Activated effector memory CD4-positive, alpha-beta T cell treated with Interleukin-2 at 50 U/mL for 16 hours (primary cell): ENCODE measurements at regions not wholly inside any gene's neighbourhood (a gene's known extent, or its start where the extent isn't known, plus 50 kb on each side); places are given as distances from the start of the nearest gene placed in this dataset.

Experiments used
- DNase-seq: peaks from one replicate; pipeline ENCODE4 v3.0.0-alpha.2; 2020

DNA sequence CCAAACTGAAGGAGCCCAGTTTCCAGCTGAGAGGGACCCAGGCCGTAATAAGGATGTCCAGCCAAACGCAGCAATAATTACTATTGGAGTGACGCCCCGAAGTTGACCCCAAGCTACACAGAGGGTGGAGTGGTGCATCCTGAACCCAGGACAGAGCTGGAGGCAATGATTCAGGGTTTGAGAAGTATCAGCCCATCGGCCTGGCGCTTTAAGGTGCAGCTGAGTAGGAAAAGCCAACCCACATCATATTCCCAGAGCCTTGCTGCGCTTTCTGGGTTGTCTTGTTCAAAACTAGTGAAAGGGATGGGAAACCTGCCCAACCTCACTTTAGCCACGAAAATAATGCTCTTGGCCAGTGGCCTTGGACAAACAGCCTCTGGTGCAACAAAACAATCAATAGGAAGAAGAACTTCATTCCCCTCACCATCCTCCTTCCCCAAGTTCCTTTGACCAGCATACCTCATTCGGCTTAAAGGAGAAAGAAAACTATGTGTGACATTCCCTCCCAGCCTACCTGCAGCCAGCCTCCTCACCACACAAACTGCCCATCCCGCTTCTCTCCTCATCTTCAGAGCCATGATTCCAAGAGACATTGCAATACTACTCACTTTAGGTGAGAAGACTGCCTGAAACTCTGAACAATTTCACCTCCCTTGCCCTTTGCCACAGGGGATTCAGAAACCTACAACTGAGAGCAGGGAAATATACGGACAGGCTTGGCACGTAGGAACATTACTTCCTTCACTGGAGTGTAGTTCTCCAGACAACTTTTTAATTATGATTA is 217.2 kb upstream of the MKLN1 start:
- no peak for DNase-seq

DNA sequence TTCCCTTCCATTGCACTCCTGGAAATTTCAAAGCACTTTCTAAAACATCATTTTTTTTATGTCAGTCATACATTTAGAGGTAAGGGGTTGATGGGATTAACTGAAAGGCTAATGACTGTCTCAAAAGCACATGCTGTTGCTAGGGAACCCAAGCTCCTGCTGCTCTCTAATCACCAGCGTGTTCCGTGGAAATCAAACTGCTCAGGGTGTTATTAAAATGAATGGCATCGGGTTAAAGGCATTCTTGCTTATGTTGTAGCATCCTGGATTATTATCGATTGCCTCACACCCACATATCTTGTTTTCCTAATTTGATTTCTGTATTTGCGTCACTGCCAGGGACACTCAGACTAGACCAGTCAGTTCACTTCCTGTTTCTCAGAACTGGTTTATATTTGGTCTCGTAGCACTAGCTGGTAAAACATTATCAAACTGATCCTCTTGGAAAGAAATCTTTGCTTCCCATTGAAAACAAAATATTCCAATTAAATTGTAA is 216.5 kb upstream of the MKLN1 start:
- DNase-seq = no peak

DNA sequence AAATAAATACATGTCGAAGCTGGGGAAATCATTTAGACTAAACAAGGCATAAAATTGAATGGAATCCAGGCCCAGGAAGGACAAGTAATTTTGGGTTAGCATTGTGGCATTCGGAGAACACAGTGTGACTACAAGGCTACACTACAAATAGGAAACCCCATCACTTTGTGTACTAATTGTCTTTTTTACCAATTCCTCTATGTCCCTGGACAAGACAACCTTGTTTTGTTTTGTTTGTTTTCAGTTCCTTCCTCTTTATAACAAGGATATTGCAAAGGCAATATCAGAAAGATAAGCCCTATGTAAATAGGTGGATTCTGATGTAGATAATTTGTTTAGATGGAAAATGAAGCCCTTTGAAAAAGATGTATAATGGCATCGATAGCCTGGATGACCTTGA is 215.9 kb upstream of the MKLN1 start:
- DNase-seq = no peak

DNA sequence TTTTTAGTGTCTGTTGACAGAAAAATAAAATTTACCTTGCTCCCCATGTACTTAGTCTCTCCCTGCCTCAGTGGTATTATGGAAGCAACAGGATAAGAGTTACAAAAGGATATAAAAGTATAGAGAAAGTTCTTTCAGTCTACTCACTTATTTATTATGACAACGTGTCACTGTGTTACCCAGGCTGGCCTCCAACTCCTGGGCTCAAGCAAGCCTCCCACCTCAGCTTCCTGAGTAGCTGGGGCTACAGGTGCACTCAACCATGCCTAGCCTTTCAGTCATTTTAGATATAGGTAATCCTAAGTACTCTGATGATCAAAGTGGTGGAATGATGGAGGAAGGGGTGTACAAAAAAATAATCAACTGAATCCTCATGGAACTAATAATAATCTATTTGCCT is 215.2 kb upstream of the MKLN1 start:
- DNase-seq = no peak

DNA sequence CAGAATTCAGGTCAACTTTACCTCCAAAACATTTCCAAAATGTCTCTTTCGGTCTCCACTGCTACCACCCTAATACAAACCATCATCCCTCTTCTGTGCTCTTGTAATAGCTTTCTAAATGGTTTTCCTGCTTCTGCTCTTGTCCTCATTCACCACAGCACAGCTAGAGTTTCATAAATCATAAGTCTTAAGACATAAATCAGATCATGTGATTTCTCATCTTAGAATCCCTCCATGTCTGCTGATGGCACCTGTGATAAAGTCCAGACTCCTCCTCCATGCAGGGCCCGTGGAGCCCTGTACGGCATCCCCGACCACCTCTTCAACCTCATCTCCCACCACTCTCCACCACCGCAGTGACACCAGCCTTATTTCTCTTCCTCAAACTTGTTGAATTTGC is 212.3 kb upstream of the MKLN1 start:
- no peak for DNase-seq

DNA sequence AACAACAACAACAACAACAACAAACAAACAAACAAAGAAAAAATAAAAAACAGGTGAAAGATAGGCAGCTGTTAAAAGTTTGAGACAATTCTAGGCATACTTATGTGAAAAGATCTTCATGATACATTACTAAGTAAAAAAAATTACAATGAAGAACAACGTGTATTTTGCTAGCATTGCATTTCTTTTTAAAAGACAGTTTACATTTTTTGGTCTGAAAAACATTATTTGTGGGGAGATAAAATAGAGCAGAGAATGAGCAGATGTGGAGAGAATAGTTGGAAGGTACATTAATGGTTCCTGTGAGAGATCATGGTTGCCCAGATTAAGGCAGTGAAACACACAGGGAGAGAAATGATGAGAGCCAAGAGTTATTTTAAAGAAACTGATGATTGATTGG is 210.2 kb upstream of the MKLN1 start:
- DNase-seq = no peak

DNA sequence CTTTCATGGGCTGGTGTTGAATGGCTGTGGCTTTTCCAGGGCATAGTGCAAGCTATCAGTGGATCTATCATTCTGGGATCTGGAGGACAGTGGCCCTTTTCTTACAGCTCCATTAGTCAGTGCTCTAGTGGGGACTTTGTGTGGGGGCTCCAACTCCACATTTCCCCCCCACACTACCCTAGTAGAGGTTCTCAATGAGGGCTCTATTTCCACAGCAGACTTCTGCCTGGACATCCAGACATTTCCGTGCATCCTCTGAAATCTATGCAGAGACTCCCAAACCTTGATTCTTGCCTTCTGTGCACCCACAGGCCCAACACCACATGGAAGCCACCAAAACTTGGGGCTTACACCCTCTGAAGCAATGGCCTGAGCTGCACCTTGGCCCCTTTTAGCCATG is 208.3 kb upstream of the MKLN1 start:
- no peak for DNase-seq

DNA sequence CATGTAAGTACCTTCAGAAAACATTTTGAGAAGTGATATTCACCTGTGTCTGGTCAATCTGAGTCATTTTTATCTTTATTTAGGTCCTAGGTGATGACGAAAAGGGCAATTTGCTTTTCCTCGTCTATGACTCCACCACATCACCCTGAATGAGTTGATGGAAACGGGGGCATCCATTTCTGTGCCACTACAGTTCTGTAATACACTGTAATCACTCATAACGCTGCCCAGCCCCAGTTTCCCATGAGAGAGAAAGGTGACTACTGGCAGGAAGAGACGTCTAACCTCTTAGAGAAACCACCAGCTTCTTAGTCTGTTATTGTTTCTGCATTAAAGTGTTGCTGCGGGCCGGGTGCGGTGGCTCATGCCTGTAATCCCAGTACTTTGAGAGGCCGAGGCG is 205.3 kb upstream of the MKLN1 start:
- DNase-seq = no peak

DNA sequence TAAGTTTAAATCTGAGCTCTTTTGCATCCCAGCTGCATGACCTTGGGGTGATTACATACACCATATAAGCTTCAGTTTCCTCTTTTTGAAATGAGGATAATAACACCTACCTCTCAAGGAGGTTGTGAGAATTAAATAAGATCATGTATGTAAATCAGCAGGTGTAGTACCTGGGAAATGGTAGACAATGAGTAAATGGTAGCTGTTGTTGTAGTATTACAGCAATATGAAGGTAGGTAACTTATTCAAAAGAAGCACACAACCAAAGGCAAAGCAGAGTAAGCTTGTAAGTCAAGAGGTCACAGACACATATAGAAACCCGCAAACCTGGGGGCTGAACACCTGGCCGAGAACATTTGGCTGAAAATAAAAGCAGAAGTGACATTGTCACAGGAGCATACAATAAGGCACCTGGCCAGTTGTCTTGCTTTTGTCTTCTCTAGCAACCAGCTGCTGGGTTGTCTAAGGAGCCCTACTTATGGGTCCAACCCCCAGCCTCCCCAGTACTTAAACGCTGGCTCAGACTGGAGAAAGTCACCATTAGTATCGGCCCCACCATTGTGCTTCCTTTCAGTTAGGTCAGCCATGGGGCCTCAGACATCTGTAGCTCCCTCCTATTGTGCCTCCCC is 203.6 kb upstream of the MKLN1 start:
- no peak for DNase-seq

DNA sequence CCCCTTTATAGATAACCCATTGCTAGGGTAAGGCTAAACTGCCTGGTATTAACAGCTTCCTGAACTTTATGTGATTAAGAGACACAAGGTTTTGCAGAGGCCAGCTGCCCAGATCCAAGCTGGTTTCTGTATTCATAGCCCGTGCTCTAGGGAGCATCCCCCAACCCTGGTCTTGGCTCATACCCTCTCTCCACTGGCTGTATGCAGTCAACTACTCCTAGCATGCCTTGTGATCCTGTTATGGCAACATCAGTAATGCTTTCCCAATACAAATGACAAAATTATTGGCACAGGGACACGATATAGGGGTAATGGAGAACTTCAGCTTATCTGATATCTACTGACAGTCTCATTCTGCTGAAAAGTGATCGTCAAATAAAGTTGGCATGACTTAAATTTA is 202.8 kb upstream of the MKLN1 start:
- no peak for DNase-seq

DNA sequence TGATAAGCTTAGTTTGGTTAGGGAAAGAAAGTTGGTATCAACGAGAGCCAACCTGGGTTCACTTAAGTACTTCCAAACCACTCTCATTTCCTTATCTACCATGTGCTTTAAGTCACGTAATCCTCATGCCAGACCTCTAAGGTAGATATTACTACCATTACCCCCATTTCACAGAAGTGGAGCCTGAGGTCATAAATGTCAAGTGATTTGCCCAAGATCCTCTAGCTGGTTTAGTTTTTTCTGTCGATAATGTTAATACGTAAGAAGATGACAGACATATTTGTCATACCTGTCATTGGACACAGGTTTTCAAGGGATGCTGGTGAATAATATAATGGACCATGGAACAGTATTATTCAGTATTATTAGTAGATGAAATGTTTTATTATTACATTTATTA is 197.4 kb upstream of the MKLN1 start:
- DNase-seq = no peak

DNA sequence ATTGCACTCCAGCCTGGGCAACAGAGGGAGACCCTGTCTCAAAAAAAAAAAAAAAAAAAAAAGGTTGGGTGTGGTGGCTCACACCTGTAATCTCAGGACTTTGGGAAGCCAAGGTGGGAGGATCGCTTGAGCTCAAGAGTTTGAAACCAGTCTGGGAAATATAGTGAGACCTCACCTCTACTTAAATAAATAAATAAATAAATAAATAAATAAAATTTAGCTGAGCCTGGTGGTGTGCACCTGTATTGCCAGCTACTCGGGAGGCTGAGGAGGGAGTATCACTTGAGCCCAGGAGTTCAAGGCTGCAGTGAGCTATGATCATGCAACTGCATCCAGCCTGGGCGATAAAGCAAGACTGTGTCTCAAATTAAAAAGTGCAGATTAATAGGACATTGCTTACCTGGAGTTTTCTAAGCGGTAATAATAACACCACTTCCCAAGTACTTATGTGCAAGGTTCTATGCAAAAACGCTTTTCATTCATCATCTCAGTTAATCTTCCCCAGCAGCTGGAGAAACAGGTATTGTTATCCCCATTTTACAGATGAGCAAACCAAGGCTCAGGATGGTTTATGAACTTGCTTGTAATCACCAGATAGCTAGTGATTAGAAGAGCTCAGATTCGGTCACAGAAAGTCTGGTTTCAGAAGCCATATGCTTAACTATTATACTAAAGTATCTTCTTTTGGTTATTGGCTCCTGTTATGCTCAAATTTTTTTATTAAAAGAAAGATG is 196.5 kb upstream of the MKLN1 start:
- DNase-seq = no peak

DNA sequence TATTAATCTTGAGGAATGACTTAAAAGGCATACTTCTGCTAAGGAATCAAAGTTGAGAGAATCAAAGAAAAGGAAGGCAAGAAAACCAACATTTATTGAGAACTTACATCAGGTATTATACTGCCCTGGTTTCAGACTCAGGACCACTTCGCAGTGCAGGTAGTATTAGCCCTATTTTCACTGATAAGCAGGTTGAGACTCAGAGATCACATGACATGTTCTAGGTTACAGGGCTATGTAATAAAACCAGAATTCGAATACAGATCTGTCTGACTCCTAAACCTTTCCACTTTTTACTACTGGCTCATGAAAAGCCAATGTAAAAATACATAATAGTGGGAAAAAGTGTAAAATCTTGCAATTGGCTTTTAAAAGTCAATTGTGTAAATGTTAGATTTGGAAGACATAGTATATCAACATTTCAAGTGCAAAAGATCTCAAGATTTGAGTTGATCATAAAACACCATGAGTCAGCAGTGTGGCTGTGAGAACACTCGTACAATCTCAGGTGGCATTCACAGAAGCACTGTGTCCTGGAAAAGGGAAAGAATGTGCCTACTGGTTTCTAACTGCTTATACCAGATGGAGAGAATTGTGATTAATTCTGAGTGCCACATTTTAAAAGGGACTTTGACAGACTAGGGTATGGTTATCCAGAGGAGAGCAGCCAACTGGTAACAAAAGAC is 195.8 kb upstream of the MKLN1 start:
- no peak for DNase-seq

DNA sequence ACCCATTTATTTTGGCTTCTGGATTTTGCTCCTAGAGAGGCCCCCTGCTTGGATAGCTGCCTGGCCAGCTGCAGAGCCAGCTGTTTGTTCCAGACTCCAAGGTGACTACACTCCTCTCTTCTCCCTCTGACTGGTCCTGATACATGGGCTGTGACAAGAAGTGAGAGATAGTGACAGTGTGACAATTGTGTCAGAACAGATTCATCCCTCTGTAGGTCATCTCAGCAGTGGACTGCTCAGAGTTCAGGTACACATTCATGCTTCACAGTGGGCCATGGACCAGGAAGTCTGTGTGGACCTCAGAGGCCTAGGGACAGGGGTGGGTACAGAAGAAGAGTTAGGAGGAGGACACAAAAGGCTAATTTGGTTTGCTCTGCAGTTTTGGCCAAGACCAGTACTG is 188.2 kb upstream of the MKLN1 start:
- DNase-seq = no peak

DNA sequence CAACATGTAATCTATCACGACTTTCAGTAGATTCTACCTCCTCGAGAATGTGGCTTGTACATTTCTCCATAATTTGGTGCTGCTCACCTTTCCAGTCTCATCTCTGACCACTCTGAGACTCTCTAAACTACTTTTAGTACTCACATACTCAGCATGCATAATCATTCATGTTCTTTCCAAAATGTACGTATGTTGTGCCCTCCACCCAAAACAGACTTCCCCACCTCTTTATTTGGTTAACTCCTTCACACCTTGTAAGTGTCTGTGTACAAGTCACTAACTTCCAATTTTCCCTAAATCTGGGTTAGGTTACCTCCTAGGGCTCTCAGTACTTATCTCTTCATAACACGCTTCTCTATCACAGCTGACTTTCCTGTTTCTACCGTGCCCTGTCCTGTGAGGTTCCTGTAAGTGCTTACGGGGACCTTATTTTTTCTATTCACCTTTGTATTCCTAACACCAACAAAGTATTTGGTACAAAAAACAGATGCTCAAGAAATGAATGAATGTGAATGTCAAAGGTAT is 186.2 kb upstream of the MKLN1 start:
- no peak for DNase-seq

DNA sequence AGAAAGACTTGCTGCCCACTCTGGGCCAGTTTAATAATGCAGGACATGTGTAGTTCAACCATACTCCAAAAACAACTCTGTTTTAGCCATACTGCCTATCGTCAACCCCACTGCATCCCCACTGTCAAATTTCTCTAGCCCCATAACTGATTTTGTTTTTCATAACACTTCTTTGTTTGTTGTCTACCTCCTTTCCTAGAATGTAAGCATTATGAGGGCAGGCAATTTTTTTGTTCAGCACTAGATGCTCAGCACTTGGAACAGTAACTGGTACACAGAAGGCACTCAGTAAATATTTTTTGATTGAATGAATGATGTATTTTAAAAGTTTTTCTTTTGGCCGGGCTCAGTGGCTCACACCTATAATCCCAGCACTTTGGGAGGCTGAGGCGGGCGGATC is 183.8 kb upstream of the MKLN1 start:
- no peak for DNase-seq

DNA sequence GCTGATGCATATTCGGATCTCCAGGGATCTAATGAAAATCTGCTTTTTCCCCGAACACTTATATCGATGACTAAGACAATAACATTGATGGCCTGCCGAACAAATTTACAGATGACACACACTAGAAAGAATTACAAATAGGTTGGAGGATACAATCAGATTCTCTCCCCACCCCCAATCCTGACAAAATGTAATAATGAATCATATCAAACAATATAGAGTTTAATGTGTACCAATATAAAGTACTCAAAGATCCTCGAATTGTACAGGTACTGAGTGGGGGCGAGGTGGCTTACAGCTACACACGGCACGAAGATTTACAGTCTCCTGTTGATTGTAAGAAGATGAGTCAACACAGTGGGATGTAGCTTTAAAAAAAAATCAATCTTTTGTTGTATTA is 182.7 kb upstream of the MKLN1 start:
- DNase-seq = no peak

DNA sequence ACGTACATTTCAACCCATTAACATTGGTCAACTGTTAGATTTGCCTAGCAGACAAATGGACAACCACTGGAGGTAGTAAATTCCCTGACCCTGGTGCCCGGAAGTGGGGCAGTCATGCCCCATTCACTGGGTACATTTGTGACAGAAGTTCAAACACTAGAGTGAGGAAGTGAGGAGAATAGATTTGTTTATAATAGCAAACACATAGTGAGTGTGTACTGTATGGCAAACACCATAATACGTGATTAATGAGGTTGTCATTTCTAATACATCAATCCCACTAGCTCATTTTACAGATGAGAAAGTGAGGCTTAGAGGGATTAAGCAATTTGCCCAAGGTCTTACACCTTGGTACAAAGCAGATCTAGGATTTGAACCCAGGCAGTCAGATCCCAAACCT is 181.9 kb upstream of the MKLN1 start:
- no peak for DNase-seq

DNA sequence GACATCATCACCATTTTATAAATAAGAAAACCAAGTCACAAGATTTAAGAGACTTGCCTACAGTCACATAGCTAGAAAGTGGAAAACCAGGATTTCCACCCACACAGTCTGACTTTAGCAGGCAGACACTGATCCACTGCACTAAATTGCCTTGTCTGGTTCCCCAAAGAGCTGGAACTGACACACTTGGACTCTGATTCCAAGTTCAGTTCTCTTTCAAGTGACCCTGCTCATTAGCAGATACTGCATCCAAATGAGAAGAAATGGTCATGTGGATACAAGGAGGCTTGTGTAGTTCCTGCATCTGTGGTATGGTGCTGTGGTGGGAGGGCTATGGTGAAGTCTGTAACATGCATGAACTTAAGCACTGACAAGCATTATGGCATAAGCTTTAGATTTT is 180.1 kb upstream of the MKLN1 start:
- no peak for DNase-seq

DNA sequence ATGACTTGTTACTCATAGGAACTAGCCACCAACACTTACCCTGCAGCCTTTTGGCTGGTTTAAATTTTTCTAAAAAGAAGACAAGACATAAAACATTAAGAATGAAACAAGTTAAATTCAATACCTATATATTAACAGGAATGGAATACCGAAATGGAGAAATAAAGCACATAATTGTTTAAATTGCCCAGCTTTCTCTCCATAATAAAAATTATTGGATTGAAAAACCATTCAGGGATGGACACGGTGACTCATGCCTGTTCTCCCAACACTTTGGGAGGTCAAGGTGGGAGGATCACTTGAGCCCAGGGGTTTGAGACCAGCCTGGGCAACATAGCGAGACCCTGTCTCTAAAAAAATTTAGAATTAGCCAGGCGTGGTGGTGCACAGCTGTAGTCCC is 179.4 kb upstream of the MKLN1 start:
- no peak for DNase-seq

DNA sequence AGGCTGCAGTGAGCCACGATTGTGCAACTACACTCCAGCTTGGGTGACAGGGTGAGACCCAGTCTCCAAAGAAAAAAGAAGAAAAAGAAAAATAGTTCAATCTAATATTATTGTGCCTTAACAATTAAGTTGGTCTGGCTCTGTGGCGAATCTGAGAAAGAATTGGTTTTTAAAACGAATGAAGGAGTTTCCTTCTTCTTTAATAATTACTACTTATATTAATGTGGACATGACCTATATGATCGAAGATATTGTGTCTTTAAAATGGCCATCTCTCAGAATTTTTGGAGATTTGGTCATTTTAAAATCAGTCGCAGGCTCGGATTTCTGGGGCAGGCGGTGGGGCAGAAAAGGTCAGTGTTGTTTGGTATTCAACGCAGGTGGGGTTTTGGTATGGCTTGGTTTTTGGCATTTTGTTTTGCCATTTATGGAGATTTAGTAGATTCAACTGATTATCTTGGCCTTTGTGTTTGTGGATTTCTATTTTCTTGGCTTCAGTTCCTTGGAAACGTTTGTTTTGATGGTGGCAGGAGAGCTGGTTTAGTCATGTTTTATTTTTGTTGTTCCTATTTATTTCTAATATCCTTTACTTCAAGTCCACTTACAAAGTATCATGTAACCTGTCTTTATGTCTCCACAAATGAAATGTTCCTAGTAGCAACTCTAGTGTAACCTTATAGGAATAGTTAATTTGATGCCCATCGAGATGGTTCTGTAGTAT is 178.8 kb upstream of the MKLN1 start:
- DNase-seq = no peak

DNA sequence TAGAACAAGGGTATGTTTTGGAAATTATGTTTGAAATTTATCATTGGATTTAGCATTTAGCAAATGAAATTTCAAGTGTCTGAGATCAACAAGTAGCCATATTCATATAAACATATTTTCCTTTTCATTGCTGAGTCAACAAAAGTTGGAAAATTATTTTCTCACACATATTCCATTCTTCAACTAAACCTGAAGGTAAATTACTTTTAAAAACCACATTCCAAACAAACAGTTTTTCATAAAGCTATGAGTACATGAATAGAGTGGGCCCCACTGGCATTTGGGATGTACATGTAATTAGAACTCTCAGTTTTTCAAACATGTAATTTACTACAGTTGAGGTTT is 178.3 kb upstream of the MKLN1 start:
- DNase-seq = no peak

DNA sequence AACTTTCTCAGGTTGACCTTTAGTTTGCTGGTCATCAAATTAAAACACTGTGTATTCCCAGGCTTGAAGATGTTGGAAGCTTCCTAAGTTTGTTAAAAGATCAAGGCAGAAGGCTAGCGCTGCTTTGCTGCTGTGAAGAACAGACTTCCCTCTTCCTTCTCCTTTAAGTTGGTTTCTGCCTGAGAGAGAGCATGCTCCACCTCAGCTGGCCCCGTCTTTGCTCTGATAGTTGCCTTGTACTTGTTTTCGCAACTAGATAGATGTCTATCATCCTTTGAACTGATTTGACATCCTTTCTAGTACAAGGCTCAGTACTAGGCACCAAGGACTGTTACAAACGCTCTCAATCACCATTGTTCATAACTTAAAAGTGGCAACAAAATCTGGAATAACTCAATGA is 177.8 kb upstream of the MKLN1 start:
- no peak for DNase-seq
